ENCODE measurements at regions not wholly inside any gene's neighbourhood (a gene's known extent, or its start where the extent isn't known, plus 50 kb on each side); places are given as distances from the start of the nearest gene placed in this dataset.

- no peak for TF ChIP-seq CTCF (IDR thresholded peaks at IDR 0.05)
- TF ChIP-seq ZFX (IDR thresholded peaks at IDR 0.05; ENCODE audit: borderline replicate concordance), result no peak
These were observed 157.4 kb downstream of the SUCLG1 start for GRCh38 chr2:84301717-84302116.

Measured in 22Rv1 (cell line).